ENCODE measurements at regions not wholly inside any gene's neighbourhood (a gene's known extent, or its start where the extent isn't known, plus 50 kb on each side); places are given as distances from the start of the nearest gene placed in this dataset.

DNA sequence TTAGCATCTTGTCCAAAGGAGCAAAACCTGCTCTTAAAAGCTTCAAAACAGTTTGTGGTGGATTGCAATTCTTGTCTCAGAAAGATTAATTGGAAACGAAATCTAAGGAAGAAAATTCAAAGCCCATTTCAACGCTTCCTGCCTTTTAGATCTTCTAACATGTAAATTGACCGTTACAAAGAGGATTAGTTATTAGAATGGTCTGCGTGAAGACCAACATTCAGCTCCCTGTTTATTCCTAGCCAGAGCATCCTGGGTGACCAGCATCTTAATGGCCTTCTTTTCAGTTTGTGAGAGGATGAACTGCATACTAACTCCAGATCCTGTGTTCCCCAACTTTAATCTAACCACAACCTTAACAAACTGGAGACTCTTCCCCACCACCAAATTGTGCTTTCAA is 109.9 kb upstream of the SLC1A3 start:
- Histone ChIP-seq H3K4me3 (replicated peaks; ENCODE audit: insufficient read depth, low read length) (no peak overlapping the region), H3K27me3 (ENCODE audit: insufficient read depth, poor library complexity, severe bottlenecking) (no peaks in the 10 kb centered on the region), H3K27ac (replicated peaks) (no peak overlapping the region)
- TF ChIP-seq SPI1 (IDR thresholded peaks at IDR 0.05; ENCODE audit: borderline replicate concordance, low read depth) (no peak), GABPA (IDR thresholded peaks at IDR 0.05; ENCODE audit: low read depth) (no peak), REST (IDR thresholded peaks at IDR 0.05; ENCODE audit: insufficient replicate concordance, low read depth) (no peak), POLR2AphosphoS5 (IDR thresholded peaks at IDR 0.05; ENCODE audit: low read depth) (no peak)
- TF ChIP-seq, protein P1, sequence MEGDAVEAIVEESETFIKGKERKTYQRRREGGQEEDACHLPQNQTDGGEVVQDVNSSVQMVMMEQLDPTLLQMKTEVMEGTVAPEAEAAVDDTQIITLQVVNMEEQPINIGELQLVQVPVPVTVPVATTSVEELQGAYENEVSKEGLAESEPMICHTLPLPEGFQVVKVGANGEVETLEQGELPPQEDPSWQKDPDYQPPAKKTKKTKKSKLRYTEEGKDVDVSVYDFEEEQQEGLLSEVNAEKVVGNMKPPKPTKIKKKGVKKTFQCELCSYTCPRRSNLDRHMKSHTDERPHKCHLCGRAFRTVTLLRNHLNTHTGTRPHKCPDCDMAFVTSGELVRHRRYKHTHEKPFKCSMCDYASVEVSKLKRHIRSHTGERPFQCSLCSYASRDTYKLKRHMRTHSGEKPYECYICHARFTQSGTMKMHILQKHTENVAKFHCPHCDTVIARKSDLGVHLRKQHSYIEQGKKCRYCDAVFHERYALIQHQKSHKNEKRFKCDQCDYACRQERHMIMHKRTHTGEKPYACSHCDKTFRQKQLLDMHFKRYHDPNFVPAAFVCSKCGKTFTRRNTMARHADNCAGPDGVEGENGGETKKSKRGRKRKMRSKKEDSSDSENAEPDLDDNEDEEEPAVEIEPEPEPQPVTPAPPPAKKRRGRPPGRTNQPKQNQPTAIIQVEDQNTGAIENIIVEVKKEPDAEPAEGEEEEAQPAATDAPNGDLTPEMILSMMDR (IDR thresholded peaks at IDR 0.05; ENCODE audit: insufficient read depth, low read length), result no peak
- no peak for DNase-seq (ENCODE audit: low read depth in 1 of 2, low spot score in 1 of 2)

GRCh38 chr5:36502608-36503007 is 103.8 kb upstream of the SLC1A3 start:
- no peak overlapping the region for H3K4me3 ChIP-seq (replicated peaks; ENCODE audit: insufficient read depth, low read length)
- no peak for DNase-seq (ENCODE audit: low read depth in 1 of 2, low spot score in 1 of 2)
- TF ChIP-seq GABPA (IDR thresholded peaks at IDR 0.05; ENCODE audit: low read depth), result no peak
- TF ChIP-seq, protein P1 (IDR thresholded peaks at IDR 0.05; ENCODE audit: insufficient read depth, low read length), result no peak
- no peak for TF ChIP-seq REST (IDR thresholded peaks at IDR 0.05; ENCODE audit: insufficient replicate concordance, low read depth)
- no peak for TF ChIP-seq POLR2AphosphoS5 (IDR thresholded peaks at IDR 0.05; ENCODE audit: low read depth)
- TF ChIP-seq SPI1 (IDR thresholded peaks at IDR 0.05; ENCODE audit: borderline replicate concordance, low read depth), result no peak
- no peaks in the 10 kb centered on the region for H3K27me3 ChIP-seq (ENCODE audit: insufficient read depth, poor library complexity, severe bottlenecking)
- H3K27ac ChIP-seq (replicated peaks), result no peak overlapping the region

DNA sequence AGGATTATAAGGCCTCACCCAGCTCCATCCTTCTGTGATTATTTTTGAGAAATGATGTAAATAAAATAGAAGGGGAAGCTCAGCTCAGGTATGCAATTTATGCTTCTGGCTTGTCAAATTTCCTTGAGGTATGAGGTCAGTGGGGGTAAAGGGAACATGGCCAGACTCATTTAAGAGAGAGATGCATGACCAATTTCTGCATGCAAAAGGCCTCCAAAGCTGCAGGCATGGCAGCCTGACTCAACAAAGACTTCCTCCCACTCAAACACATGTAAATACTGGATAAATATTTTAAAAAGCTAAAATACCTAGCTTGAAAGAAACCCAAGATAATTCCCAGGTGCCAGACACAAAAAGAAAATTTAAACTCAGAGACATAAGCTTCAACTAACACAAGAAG is 101.4 kb upstream of the SLC1A3 start:
- no peak for DNase-seq (ENCODE audit: low read depth in 1 of 2, low spot score in 1 of 2)
- TF ChIP-seq, protein P1 (IDR thresholded peaks at IDR 0.05; ENCODE audit: insufficient read depth, low read length), result no peak
- no peak for TF ChIP-seq REST (IDR thresholded peaks at IDR 0.05; ENCODE audit: insufficient replicate concordance, low read depth)
- no peak for TF ChIP-seq GABPA (IDR thresholded peaks at IDR 0.05; ENCODE audit: low read depth)
- TF ChIP-seq POLR2AphosphoS5 (IDR thresholded peaks at IDR 0.05; ENCODE audit: low read depth), result no peak
- no peak for TF ChIP-seq SPI1 (IDR thresholded peaks at IDR 0.05; ENCODE audit: borderline replicate concordance, low read depth)
- Histone ChIP-seq H3K27ac (replicated peaks) (no peak overlapping the region), H3K27me3 (ENCODE audit: insufficient read depth, poor library complexity, severe bottlenecking) (no peaks in the 10 kb centered on the region), H3K4me3 (replicated peaks; ENCODE audit: insufficient read depth, low read length) (no peak overlapping the region)

Measured in HL-60 (cell line).